HG03571 (cell line): ENCODE measurements at regions not wholly inside any gene's neighbourhood (a gene's known extent, or its start where the extent isn't known, plus 50 kb on each side); places are given as distances from the start of the nearest gene placed in this dataset.
"Not testable (repeated sequence)": the region's sequence is repeated elsewhere in the genome, so short reads cannot be mapped to it uniquely, and the experiment has no call there.

Experiments
- ATAC-seq: cut with Tn5 transposase; IDR thresholded peaks from one replicate; pipeline ENCODE4 v1.9.1; 2021; ENCODE audit not compliant: unreplicated experiment

- ATAC-seq: no peak
Measured at GRCh38 chr12:69028941-69029729, 96.2 kb upstream of the CPM start.

DNA sequence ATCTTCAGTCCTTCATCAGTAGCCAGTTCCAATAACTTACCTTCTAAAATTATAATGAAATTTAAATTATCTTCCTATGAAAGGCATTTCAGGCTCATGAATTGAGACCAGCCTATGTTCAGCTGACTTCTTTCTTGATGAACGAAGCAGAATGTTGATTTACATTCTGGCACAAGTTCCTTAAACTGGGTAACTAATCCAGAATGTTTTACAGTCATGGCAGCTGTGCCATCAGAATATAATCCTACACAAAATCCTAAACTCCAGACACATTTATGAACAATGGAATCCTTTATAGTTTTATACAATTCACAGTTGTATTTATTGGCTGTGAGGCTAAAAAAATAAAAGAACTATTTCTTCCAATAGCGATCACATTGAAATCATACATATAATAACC, 97.3 kb upstream of the CPM start:
- no peak for ATAC-seq

DNA sequence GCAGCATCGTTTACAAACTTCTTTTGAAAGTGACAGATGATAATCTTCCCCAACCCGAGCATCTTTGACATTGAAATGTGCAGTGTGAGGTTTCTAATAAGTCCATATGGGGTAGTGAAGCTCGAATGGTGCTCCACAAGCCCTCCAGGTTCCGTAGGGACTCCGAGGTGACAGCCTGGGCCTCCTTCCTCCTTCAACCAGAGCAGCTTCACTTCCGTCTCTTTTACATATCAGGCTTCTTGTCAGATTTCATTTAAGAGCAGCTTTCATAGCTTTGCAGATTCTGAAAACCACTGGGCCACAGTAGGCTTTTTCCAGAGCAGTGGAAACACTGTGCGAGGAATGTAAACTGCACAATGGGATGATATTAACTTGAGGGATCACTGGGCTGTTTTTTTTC, 103.6 kb upstream of the CPM start:
- ATAC-seq: no peak

GRCh38 chr12:69036999-69037398, 104.0 kb upstream of the CPM start:
- ATAC-seq: no peak

DNA sequence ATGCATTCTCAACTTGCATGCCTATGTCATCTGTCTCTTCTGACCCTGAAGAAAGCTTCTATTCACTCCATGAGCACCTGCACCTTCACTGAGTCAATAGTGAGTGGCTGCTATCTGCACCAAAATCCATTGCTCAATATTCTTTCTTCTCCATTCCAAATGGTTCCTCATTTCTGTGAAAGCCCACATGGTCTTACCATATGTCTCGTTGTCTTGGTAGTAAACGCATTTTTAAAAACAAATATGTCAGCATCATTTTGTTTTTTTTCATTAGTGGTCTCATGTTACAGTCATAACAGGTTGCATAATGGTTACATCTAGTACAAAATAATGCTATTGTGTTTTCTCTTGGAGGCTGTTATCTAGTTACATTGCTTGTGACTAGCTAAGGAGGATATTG, 106.9 kb upstream of the CPM start:
- ATAC-seq: no peak

DNA sequence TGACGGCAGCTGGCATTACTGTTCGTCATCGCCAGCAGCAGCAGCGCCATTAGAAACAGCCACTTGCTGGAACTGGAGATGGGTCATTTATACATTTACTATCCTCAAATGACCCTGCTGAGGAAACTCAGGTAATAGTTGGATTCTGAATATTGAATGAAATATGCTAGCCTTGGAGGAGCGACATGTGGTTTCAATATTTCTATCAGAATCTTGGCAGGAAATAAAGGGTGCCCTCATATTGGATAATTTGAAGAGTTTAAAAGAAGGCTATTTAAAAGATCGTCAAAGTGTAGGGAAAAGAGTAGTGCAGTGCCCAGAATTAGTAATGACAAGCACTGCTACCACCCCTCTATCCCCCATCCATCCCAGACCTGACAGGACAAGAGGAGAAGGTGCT, 109.6 kb upstream of the CPM start:
- ATAC-seq: no peak

- no peak for ATAC-seq
Measured at GRCh38 chr12:69042970-69043369, 110.0 kb upstream of the CPM start.

DNA sequence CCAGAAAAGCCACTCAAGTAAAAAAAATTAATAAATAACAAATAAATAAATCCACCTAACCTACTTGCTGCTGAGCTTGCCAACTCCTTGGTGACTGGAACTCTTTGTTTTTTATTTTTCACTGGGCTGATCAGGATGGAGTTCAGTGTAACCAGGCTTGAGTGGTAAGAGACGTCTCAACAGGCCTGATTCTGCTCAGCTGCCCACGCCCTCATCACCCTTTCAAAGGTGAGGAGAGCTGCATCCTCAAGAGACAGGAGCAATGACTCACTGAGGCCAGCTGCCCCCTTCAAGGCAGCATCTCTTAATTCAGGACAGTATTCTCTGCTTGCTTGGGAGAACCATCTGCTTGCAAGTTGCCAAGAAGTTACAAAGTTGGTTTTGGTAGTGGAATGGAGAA, 111.9 kb upstream of the CPM start:
- ATAC-seq: no peak

GRCh38 chr12:69045430-69045829, 112.5 kb upstream of the CPM start:
- ATAC-seq: no peak

DNA sequence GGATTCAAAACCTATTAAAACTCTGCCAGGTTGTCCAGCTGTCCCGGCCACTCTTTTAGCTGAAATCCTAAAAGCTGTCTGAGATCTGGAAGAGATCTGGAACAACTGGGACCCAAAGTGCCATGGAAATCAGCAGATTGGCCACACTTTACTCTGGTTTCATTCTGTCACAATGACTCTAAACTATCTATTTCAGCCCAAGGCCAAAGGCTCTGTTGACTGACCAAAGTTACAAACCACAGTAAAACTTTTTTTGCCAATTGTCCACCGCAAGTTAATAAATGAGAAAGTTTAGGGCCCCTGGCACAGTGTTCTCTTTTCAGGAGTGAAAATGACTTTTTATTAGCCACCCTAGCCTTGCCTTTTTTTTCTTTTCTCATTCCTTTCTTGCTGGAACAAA, 113.4 kb upstream of the CPM start:
- no peak for ATAC-seq

DNA sequence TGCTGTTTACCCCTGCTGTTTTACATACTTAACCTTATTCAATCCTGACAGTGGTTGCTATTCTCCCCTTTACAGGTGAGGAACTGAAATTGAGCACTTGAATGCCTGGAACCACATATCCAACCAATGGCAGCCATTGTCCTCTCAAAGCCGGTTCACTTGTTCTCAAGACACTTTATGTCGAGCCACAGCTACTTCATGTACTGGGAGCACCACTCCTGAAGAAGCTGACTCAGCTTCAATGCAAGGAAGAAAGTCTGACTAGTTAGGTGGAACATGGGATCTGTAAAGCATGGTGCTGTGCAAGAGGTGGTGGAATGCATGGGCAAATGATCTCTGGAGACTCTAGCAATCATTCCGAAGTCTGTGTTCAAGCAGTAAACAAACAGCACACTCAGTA, 113.9 kb upstream of the CPM start:
- ATAC-seq: no peak

- ATAC-seq: no peak
Measured at GRCh38 chr12:69047990-69048389, 115.0 kb upstream of the CPM start.

GRCh38 chr12:69049855-69050254, 116.9 kb upstream of the CPM start:
- not testable (repeated sequence) for ATAC-seq

DNA sequence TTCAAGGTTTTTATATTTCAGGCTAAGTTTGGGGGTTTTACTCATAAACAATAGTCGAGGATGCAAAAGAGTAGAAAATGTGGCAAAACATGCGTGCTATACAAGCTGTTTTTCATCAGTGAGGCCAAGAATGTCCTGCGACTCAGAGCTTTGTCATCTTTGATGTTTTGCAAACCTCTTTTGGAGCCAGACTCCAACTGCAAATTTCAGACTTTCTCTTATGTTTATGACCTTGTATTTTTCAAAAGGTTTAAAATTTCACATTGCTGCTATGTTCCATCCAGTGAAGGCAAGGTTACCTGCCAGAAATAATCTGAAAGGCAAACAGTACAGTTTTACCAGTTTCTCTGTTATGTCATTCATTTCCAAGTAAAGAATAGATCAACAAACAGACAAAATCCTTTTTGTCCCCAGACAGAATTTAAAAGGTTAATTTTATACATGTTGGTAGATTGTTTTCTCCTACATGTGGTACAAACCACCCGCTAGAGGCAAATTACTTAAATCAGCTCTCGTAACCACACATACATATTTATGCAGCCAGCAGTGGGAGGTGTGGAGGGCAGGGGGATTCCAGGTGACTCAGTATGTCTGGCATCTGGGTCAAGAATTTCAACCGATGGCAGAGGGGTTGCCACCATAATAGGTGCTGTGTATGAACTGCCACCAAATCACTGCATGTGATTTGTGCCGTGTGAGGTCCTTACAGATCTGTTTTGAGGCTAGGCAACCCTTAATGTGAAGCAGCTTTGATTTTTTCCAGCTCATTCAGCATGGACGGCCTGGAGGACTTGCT, 119.8 kb upstream of the CPM start:
- ATAC-seq: no peak

GRCh38 chr12:69054343-69055056, 121.5 kb upstream of the CPM start:
- ATAC-seq: no peak

- no peak for ATAC-seq
Measured at GRCh38 chr12:69055280-69055679, 122.3 kb upstream of the CPM start.

- no peak for ATAC-seq
Measured at GRCh38 chr12:69055706-69056105, 122.7 kb upstream of the CPM start.

GRCh38 chr12:69056743-69057515, 124.0 kb upstream of the CPM start:
- ATAC-seq: no peak

DNA sequence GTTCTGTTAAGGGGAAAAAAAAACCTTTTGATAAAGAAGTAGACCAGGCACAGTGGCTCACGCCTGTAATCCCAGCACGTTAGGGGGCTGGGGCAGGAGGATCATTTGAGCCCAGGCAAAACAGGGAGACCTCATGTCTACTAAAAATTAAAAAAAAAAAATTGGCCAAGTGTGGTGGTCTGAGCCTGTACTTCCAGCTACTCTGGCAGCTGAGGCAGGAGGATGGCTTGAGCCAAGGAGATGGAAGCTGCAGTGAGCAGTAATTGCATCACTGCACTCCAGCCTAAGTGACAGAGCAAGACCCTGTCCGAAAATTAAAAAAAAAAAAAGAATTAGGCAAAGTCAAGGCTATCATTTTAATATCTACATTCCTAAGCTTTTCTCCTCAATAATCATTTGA, 124.8 kb upstream of the CPM start:
- no peak for ATAC-seq

- ATAC-seq: no peak
Measured at GRCh38 chr12:69059465-69060457, 126.8 kb upstream of the CPM start.
